PC-9 (cell line): ENCODE measurements at regions not wholly inside any gene's neighbourhood (a gene's known extent, or its start where the extent isn't known, plus 50 kb on each side); places are given as distances from the start of the nearest gene placed in this dataset.

ENCODE experiments used
- CTCF ChIP-seq: fragments of 200-600 bp; sonication (generic); conservative IDR thresholded peaks from 2 replicates; pipeline ENCODE4 v1.6.1; 2017; ENCODE audit warnings: mixed run types, antibody characterized with exemption, mild to moderate bottlenecking, moderate library complexity
- EZH2 ChIP-seq: fragments of 200-600 bp; sonication (generic); IDR thresholded peaks from 2 replicates; pipeline ENCODE4 v1.8.0; 2017; ENCODE audit warnings: antibody characterized with exemption, low read depth

DNA sequence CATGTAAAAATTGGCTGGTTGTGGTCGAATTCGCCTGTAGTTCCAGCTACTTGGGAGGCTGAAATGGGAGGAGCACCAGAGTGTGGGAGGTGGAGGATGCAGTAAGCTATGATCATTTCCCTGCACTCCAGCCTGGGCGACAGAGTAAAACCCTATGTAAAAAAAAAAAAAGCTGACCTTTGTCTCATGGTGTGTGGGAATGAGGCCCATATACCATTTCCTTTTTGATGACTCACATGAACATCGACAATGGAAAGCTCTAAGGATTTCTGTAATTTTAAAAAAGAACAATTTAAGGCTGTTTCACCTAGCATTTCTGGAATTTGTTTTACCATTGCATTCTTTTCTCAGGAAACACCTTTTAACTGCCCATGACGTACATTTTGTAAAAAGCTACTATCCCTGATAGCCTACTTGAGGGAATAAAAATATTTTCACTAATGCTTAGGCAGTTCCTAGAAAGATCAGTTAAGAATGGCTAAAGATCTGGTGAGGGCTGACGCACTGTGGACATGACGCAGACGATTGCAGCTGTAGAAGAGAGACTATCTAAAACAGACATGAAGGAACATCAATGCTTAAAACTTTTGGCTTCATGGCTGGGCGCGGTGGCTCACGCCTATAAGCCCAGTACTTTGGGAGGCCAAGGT is 400.6 kb upstream of the IGFBP3 start:
- TF ChIP-seq CTCF (no peak), EZH2 (no peak)
